ENCODE measurements at regions not wholly inside any gene's neighbourhood (a gene's known extent, or its start where the extent isn't known, plus 50 kb on each side); places are given as distances from the start of the nearest gene placed in this dataset.

DNA sequence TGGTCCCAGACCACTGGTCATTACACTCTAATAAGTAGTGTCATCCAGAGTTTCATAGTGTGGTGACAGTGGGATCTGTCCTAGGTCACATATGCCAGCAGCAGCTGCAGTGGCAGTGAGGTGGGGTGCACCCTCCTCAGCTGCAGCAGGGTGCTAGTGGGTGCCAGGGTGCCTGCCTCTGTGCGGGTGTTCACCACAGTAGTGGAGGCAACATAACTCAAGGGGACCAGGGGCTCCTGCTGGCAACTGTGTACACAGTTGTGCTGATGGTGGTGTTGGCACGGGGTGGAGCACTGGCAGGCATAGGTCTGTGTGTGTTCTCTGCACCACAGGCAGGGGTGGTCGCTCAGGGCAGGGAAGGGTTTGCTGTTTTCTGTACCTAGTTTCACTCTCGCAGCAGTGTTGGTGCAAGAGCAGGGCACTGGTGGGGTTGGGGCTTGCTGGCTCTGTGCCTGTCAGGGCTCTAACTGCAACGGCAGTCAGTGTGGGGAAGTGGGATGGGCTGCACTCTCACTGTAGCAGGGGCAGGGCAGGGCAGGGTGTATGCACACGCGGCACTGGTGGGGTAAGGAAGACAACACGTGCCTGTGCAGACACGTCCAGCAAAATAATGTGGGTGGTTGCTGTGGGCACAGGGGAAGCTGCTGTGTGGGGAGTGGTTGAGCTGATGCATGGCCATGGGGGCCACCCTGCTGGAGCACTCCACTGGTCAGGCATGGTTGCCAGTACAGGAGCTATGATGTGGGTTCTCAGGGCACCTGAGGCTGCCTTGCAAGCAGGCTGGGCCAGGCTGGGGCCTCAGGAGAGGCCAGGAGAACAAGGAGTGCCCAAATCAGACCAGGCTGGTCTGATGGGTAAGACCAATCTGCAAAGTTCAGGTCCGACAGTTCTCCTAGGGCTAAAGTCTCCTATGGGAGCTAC, 226.6 kb downstream of the MEIS1 start:
- Histone ChIP-seq H3K4me3 (no peak overlapping the region), H3K27ac (no peak overlapping the region)
- TF ChIP-seq, protein P1, sequence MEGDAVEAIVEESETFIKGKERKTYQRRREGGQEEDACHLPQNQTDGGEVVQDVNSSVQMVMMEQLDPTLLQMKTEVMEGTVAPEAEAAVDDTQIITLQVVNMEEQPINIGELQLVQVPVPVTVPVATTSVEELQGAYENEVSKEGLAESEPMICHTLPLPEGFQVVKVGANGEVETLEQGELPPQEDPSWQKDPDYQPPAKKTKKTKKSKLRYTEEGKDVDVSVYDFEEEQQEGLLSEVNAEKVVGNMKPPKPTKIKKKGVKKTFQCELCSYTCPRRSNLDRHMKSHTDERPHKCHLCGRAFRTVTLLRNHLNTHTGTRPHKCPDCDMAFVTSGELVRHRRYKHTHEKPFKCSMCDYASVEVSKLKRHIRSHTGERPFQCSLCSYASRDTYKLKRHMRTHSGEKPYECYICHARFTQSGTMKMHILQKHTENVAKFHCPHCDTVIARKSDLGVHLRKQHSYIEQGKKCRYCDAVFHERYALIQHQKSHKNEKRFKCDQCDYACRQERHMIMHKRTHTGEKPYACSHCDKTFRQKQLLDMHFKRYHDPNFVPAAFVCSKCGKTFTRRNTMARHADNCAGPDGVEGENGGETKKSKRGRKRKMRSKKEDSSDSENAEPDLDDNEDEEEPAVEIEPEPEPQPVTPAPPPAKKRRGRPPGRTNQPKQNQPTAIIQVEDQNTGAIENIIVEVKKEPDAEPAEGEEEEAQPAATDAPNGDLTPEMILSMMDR (IDR thresholded peaks at IDR 0.05) = no peak
- no peak for DNase-seq (ENCODE audit: low spot score)

DNA sequence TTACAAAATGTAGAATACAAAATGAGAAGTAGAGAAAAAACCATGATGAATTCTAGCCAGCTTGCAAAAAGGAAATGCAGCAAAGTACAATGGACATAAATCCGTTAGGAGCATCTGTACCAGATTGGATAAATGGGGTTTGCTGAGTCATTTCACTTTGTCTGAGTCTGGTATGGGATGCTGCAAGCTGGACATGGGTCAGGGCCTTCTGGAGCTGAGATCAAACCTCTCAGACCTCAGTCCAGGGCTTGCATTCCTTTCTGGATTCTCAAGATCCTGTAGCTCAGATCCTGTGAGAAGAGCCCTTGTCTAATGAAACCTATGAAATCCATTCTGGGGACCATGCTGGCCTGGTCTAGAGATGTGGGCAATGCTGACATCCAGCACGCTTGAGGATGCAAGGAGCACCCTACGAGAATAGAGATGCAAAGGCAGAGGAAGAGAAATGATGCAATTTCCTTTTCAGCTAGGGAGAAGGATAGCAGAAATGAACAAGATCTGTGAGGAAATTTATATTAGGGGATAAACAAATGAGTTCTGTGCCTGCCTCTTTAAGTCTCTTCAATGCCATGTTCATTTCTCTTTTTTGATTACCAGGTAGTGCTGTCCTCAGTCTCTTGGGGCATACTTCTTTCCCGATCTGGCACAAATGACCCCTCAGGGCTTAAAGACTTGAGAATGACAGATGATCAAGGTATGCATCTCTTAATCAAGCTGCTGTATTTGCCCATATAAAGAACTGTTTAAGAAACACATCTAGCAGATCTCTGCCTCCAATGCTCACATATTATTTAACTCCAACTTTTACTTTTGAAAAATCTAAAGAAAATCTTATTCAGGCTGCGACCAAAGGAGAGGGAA, 230.4 kb downstream of the MEIS1 start:
- Histone ChIP-seq H3K4me3 (no peak overlapping the region), H3K27ac (no peak overlapping the region)
- TF ChIP-seq, protein P1 (IDR thresholded peaks at IDR 0.05) = no peak
- DNase-seq (ENCODE audit: low spot score) = no peak

DNA sequence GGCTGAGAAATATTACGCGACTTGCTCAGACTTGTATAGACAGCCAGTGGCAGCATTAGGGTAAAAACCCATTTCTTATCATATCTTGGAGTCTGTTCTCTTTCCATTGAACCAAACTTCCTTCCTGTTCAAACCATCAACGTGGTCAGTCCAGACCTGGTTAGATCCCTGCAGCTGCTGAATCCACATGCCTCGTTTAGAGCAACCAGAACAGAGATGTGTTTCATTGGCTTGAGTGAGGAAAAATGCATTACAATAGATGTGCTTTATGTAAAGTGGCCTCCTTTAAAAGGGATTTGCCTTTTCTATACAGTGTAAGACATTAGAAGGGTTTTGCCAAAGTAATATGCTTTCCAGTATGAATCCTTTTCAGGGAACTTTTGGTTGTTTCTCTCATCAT, 232.4 kb downstream of the MEIS1 start:
- H3K27ac ChIP-seq = no peak overlapping the region
- TF ChIP-seq, protein P1 (IDR thresholded peaks at IDR 0.05) = no peak
- no peak for DNase-seq (ENCODE audit: low spot score)
- H3K4me3 ChIP-seq = no peak overlapping the region

DNA sequence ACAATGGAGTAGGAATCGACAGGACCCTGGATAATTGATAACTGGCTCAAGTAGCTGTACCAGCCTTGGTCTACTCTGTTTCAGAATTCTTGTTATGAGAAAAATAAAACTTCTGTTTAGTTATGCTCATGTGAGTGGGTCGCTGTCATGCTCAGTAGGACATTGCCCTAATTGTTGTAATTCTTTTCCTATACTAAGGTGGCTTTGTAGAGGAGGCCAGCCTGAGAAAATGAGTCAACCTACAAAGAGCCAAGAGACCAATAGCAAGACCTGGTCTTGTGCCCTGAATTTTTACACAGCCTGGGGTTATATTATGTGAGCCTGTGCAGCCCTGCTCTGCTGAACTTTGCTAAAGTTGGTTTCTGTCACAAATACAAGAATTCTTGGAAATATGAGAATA, 238.4 kb downstream of the MEIS1 start:
- TF ChIP-seq, protein P1 (IDR thresholded peaks at IDR 0.05) = no peak

DNA sequence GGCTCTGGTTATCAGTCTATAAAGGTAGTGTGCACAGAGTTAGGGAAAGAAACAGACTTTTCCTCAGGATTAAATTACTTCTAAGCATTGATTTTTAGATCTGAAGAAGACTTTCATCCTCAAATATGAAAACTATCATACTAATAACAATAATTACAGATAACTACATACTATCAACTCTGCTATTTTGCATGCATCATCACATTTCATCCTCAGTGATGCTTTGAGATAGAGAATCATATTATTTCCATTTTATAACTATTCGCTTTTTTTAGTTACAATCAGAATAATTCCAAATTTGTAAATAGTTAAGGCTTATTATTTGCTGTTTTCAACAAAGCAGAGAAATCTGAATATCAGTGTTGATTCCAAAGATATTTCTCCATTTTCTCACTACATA, 239.2 kb downstream of the MEIS1 start:
- TF ChIP-seq, protein P1 (IDR thresholded peaks at IDR 0.05) = no peak
- Histone ChIP-seq H3K4me3 (no peak overlapping the region), H3K27ac (no peak overlapping the region)
- no peak for DNase-seq (ENCODE audit: low spot score)

More for the DNA sequence above, 238.4 kb downstream of the MEIS1 start:
- Histone ChIP-seq H3K27ac (no peak overlapping the region), H3K4me3 (no peak overlapping the region)
- DNase-seq (ENCODE audit: low spot score) = no peak

DNA sequence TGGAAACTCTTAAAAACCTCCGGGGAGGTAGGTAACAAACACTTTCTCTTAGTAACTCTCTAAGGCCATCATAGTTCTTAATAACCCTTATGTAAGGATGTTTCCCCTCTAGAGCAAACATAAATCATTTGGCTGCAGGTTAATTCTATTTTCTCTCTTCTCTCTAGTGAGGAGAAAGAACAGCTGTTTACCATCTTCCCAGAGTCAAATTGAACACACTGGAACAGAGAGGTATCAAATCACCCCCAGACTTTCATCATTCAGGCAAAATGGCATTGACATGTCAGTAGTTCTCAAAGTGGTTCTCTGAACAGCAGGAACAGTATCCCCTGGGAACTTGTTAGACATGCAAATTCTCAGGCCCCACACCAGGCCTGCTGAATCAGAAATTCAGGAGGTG, 240.7 kb downstream of the MEIS1 start:
- H3K27ac ChIP-seq = no peak overlapping the region
- DNase-seq (ENCODE audit: low spot score) = no peak
- TF ChIP-seq, protein P1 (IDR thresholded peaks at IDR 0.05) = no peak
- no peak overlapping the region for H3K4me3 ChIP-seq

Data from coronary artery (tissue), 2 donors.